Lung microvascular endothelial cell (primary cell): ENCODE measurements at regions not wholly inside any gene's neighbourhood (a gene's known extent, or its start where the extent isn't known, plus 50 kb on each side); places are given as distances from the start of the nearest gene placed in this dataset.
"Not testable (repeated sequence)": the region's sequence is repeated elsewhere in the genome, so short reads cannot be mapped to it uniquely, and the experiment has no call there.

Source experiments
- DNase-seq, 2 donors: peaks; one replicate each; pipeline versions ENCODE4 v3.0.0 to v3.0.0-alpha.2; 2010; ENCODE audit warnings: low read depth in 2 of 2

GRCh38 chr6:3619800-3620199, 131.7 kb downstream of the PXDC1 start:
- no peak for DNase-seq

GRCh38 chr6:3619201-3619600, 132.3 kb downstream of the PXDC1 start:
- no peak for DNase-seq

GRCh38 chr6:3618642-3619041, 132.9 kb downstream of the PXDC1 start:
- no peak for DNase-seq

- DNase-seq: no peak
Observed at GRCh38 chr6:3617681-3618311, 133.7 kb downstream of the PXDC1 start.

- DNase-seq: no peak
Observed at GRCh38 chr6:3617192-3617631, 134.3 kb downstream of the PXDC1 start.

- DNase-seq: no peak
Observed at GRCh38 chr6:3616565-3617176, 134.8 kb downstream of the PXDC1 start.

- no peak for DNase-seq
Observed at GRCh38 chr6:3615391-3616380, 135.8 kb downstream of the PXDC1 start.

- DNase-seq: no peak
Observed at GRCh38 chr6:3614918-3615317, 136.6 kb downstream of the PXDC1 start.

GRCh38 chr6:3613565-3613964, 137.9 kb downstream of the PXDC1 start:
- not testable (repeated sequence) for DNase-seq

GRCh38 chr6:3612341-3613041, 139.0 kb downstream of the PXDC1 start:
- peak; percentile 38 to 61 for DNase-seq

- no peak for DNase-seq
Observed at GRCh38 chr6:3610921-3611320, 140.6 kb downstream of the PXDC1 start.

GRCh38 chr6:3610206-3610605, 141.3 kb downstream of the PXDC1 start:
- peak in 1 of 2 donors; percentile 14 for DNase-seq

GRCh38 chr6:3609388-3609787, 142.1 kb downstream of the PXDC1 start:
- no peak for DNase-seq

GRCh38 chr6:3608159-3608558, 143.4 kb downstream of the PXDC1 start:
- DNase-seq: no peak

- no peak for DNase-seq
Observed at GRCh38 chr6:3607599-3607998, 143.9 kb downstream of the PXDC1 start.

- DNase-seq: no peak
Observed at GRCh38 chr6:3607171-3607570, 144.3 kb downstream of the PXDC1 start.

GRCh38 chr6:3603340-3604130, 146.7 kb upstream of the SLC22A23 start:
- DNase-seq: peak in 1 of 2 donors; percentile 17

- DNase-seq: no peak
Observed at GRCh38 chr6:3601570-3601969, 144.7 kb upstream of the SLC22A23 start.

- no peak for DNase-seq
Observed at GRCh38 chr6:3597500-3598064, 140.7 kb upstream of the SLC22A23 start.

- DNase-seq: no peak
Observed at GRCh38 chr6:3596766-3597165, 139.9 kb upstream of the SLC22A23 start.
